B cell (primary cell): ENCODE measurements at regions not wholly inside any gene's neighbourhood (a gene's known extent, or its start where the extent isn't known, plus 50 kb on each side); places are given as distances from the start of the nearest gene placed in this dataset.
A peak's percentile ranks its signal among the peaks of the same experiment; 100 is the strongest.

Source experiments
- ATAC-seq: fragments of 200-7000 bp; cut with Tn5 transposase; one replicate; pipeline ENCODE4 v1.10.0; 2021; ENCODE audit warnings: low read depth, mild to moderate bottlenecking, moderate number of reproducible peaks, moderate library complexity
- CTCF ChIA-PET: fragments of 350-600 bp; sonication (Branson Sonifier 250); formaldehyde crosslinking; loops from one replicate; lab custom pipeline; 2021; ENCODE audit warnings: antibody characterized with exemption, inconsistent platforms; lab: Charles Lee
- POLR2A ChIA-PET: fragments of 350-600 bp; sonication (Branson Sonifier 250); formaldehyde crosslinking; loops from one replicate; lab custom pipeline; 2021; ENCODE audit warnings: antibody characterized with exemption; lab: Charles Lee
- DNase-seq: peaks from one replicate; pipeline ENCODE4 v3.0.0; 2013
- H2AFZ ChIP-seq: 2 replicates; pipeline ENCODE4 v1.6.1; 2012; ENCODE audit warnings: mild to moderate bottlenecking, low read depth, low read length; ENCODE audit not compliant: insufficient read depth, poor library complexity, severe bottlenecking
- H3K27ac ChIP-seq, 2 donors: 1 replicate in 1 of 2; 2 replicates in 1 of 2; pipeline ENCODE4 v1.5.1; 2012 to 2013; ENCODE audit warnings: low read length in 2 of 2, mild to moderate bottlenecking in 2 of 2, moderate library complexity in 1 of 2
- H3K27me3 ChIP-seq, 4 experiments: fragments of 200-600 bp in 1 of 4; sonication (generic) in 1 of 4; replicated peaks in 1 of 4; 1 replicate in 2 of 4; 2 replicates in 2 of 4; pipeline versions ENCODE4 v1.6.1 to v1.7.0; 2013 to 2016; ENCODE audit warnings: low read length in 3 of 4, mild to moderate bottlenecking in 2 of 4, mixed read lengths in 1 of 4, moderate library complexity in 1 of 4; ENCODE audit not compliant: insufficient read depth in 4 of 4, control insufficient read depth in 3 of 4; ENCODE audit errors: control extremely low read depth in 1 of 4
- H3K36me3 ChIP-seq, 2 experiments: replicated peaks in 1 of 2; 1 replicate in 1 of 2; 2 replicates in 1 of 2; pipeline versions ENCODE4 v1.6.1 to v1.7.1; 2013; ENCODE audit warnings: low read length in 1 of 2; ENCODE audit not compliant: insufficient read depth in 2 of 2, control insufficient read depth in 1 of 2; ENCODE audit errors: control extremely low read depth in 1 of 2, extremely low read depth in 1 of 2
- H3K4me1 ChIP-seq, 2 donors: fragments of 200-600 bp in 1 of 2; sonication (generic) in 1 of 2; 1 replicate in 1 of 2; 2 replicates in 1 of 2; pipeline versions ENCODE4 v1.5.1 to v1.6.1; 2013 to 2017; ENCODE audit warnings: low read length in 2 of 2; ENCODE audit not compliant: control insufficient read depth in 2 of 2, insufficient read depth in 2 of 2
- H3K4me2 ChIP-seq: replicated peaks from 2 replicates; pipeline ENCODE3; 2012; ENCODE audit warnings: mild to moderate bottlenecking, low read depth, low read length; ENCODE audit not compliant: poor library complexity, severe bottlenecking
- H3K4me3 ChIP-seq, 5 experiments: fragments of 200-600 bp in 1 of 5; sonication (generic) in 1 of 5; 1 replicate in 3 of 5; 2 replicates in 2 of 5; pipeline versions ENCODE4 v1.5.1 to v1.7.0; 2011 to 2016; ENCODE audit warnings: low read length in 4 of 5, mild to moderate bottlenecking in 4 of 5, low read depth in 2 of 5, control low read depth in 1 of 5, moderate library complexity in 1 of 5; ENCODE audit not compliant: insufficient read depth in 1 of 5; ENCODE audit errors: control extremely low read depth in 1 of 5, extremely low read depth in 1 of 5
- H3K79me2 ChIP-seq: fragments of 200-600 bp; sonication (generic); one replicate; pipeline ENCODE4 v1.6.0; 2016; ENCODE audit warnings: low read length; ENCODE audit not compliant: control insufficient read depth, insufficient read depth
- H3K9ac ChIP-seq: fragments of 200-600 bp; sonication (generic); 2 replicates; pipeline ENCODE4 v1.6.1; 2017; ENCODE audit warnings: mild to moderate bottlenecking, low read length, moderate library complexity
- H3K9me3 ChIP-seq, 3 donors: one replicate each; pipeline versions ENCODE4 v1.6.1 to v1.7.1; 2013; ENCODE audit warnings: low read length in 2 of 3; ENCODE audit not compliant: control insufficient read depth in 2 of 3, insufficient read depth in 1 of 3; ENCODE audit errors: control extremely low read depth in 1 of 3
- H4K20me1 ChIP-seq: 2 replicates; pipeline ENCODE4 v1.6.0; 2012; ENCODE audit warnings: mild to moderate bottlenecking, low read length; ENCODE audit not compliant: insufficient read depth, control insufficient read depth, poor library complexity, severe bottlenecking
- H3K27ac Mint-ChIP-seq: one replicate; pipeline ENCODE4 v1.8.0; 2021; ENCODE audit warnings: mixed read lengths
- H3K27me3 Mint-ChIP-seq: one replicate; pipeline ENCODE4 v1.8.0; 2021; ENCODE audit warnings: mixed read lengths
- H3K4me1 Mint-ChIP-seq: one replicate; pipeline ENCODE4 v1.8.0; 2021; ENCODE audit warnings: mixed read lengths
- H3K4me3 Mint-ChIP-seq: one replicate; pipeline ENCODE4 v1.8.0; 2021; ENCODE audit warnings: mixed read lengths
- H3K9me3 Mint-ChIP-seq: one replicate; pipeline ENCODE4 v1.8.0; 2022; ENCODE audit warnings: mixed read lengths; ENCODE audit not compliant: insufficient read depth
- CTCF ChIP-seq: fragments of 200-600 bp; IDR thresholded peaks from one replicate; pipeline ENCODE4 v1.8.0; 2022; ENCODE audit warnings: antibody characterized with exemption, mild to moderate bottlenecking
- EZH2 ChIP-seq: IDR thresholded peaks from 2 replicates; pipeline ENCODE4 v1.6.1; 2012; ENCODE audit warnings: borderline replicate concordance, low read depth, mild to moderate bottlenecking, moderate library complexity, low read length; ENCODE audit not compliant: insufficient read depth, poor library complexity, severe bottlenecking
- WGBS: methylation state at CpG from one replicate; pipeline ENCODE4 v1.1.5; 2013; ENCODE audit warnings: missing lambda C conversion rate; ENCODE audit not compliant: insufficient coverage; 5-methylcytosine and 5-hydroxymethylcytosine counted together
- intact Hi-C: fragments of 100-400 bp; cut with micrococcal nuclease; formaldehyde crosslinking; loops from one replicate; pipeline ENCODE4 v1.10.0; 2022

GRCh38 chr1:221878134-221878533, 136.2 kb upstream of the DUSP10 start:
- Histone ChIP-seq H3K9me3 (no peaks in the 10 kb centered on the region), H3K27me3 (no peaks in the 10 kb centered on the region), H3K36me3 (no peaks in the 10 kb centered on the region), H4K20me1 (no peaks in the 10 kb centered on the region), H3K4me3 (no peak overlapping the region), H3K27ac (no peak overlapping the region), H3K79me2 (no peaks in the 10 kb centered on the region), H2AFZ (no peak overlapping the region), H3K4me2 (no peak overlapping the region), H3K9ac (no peak overlapping the region), H3K4me1 (peaks cover 0 to 4% of the 10 kb centered on the region in 2 donors)
- Mint-ChIP-seq H3K4me3 (no peak overlapping the region), H3K9me3 (no peaks in the 10 kb centered on the region), H3K27ac (peak overlapping the region; percentile 48), H3K27me3 (no peaks in the 10 kb centered on the region), H3K4me1 (peaks cover 25% of the 10 kb centered on the region)
- intact Hi-C loops, result no loop called here
- ATAC-seq (no peak), DNase-seq (no peak)
- ChIA-PET POLR2A (no interaction called here), CTCF (interaction anchor here (0.8 to 0.9 kb wide), 2 partner anchors 10 to 396 kb away, joined by 3 read pairs; no protein-coding TSS in a partner anchor)
- no peak for TF ChIP-seq CTCF
- no peak for TF ChIP-seq EZH2

GRCh38 chr1:221877311-221877710, 135.4 kb upstream of the DUSP10 start:
- Mint-ChIP-seq H3K4me3 (no peak overlapping the region), H3K4me1 (peaks cover 21% of the 10 kb centered on the region), H3K27me3 (no peaks in the 10 kb centered on the region), H3K27ac (no peak overlapping the region), H3K9me3 (no peaks in the 10 kb centered on the region)
- Histone ChIP-seq H3K4me2 (no peak overlapping the region), H3K4me1 (peaks cover 0 to 4% of the 10 kb centered on the region in 2 donors), H3K27me3 (no peaks in the 10 kb centered on the region), H3K79me2 (no peaks in the 10 kb centered on the region), H3K27ac (no peak overlapping the region), H3K4me3 (no peak overlapping the region), H3K36me3 (no peaks in the 10 kb centered on the region), H3K9ac (no peak overlapping the region), H4K20me1 (no peaks in the 10 kb centered on the region), H3K9me3 (no peaks in the 10 kb centered on the region), H2AFZ (no peak overlapping the region)
- TF ChIP-seq EZH2 (no peak), CTCF (no peak)
- POLR2A ChIA-PET, result interaction anchor here (0.7 kb wide), 1 partner anchor 43 kb away, joined by 4 read pairs; no protein-coding TSS in a partner anchor
- DNase-seq, result no peak
- CTCF ChIA-PET, result interaction anchor here (0.7 to 1.0 kb wide), 2 partner anchors 132 to 399 kb away, joined by 3 read pairs; no protein-coding TSS in a partner anchor
- no peak for ATAC-seq
- intact Hi-C loops, result no loop called here
- no CpG with 5 or more reads among the region's 2 CpGs for WGBS
